ENCODE measurements at regions not wholly inside any gene's neighbourhood (a gene's known extent, or its start where the extent isn't known, plus 50 kb on each side); places are given as distances from the start of the nearest gene placed in this dataset.

GRCh38 chr6:85966828-85967227 is 324.1 kb upstream of the SYNCRIP start:
- Histone ChIP-seq H3K9me3 (ENCODE audit: low read length) (no peaks in the 10 kb centered on the region), H3K36me3 (ENCODE audit: insufficient read depth, low read length) (no peaks in the 10 kb centered on the region), H3K27me3 (ENCODE audit: insufficient read depth, low read length) (no peaks in the 10 kb centered on the region), H3K4me1 (ENCODE audit: insufficient read depth, low read length) (no peaks in the 10 kb centered on the region), H3K4me3 (ENCODE audit: low read length) (no peak overlapping the region), H2AFZ (ENCODE audit: low read depth, low read length) (no peak overlapping the region)

GRCh38 chr6:85961746-85962145 is 319.1 kb upstream of the SYNCRIP start:
- Histone ChIP-seq H3K4me3 (ENCODE audit: low read length) (no peak overlapping the region), H3K27me3 (ENCODE audit: insufficient read depth, low read length) (no peaks in the 10 kb centered on the region), H3K36me3 (ENCODE audit: insufficient read depth, low read length) (no peaks in the 10 kb centered on the region), H2AFZ (ENCODE audit: low read depth, low read length) (no peak overlapping the region), H3K9me3 (ENCODE audit: low read length) (no peaks in the 10 kb centered on the region), H3K4me1 (ENCODE audit: insufficient read depth, low read length) (no peaks in the 10 kb centered on the region)

- Histone ChIP-seq H3K9me3 (ENCODE audit: low read length) (no peaks in the 10 kb centered on the region), H3K4me3 (ENCODE audit: low read length) (no peak overlapping the region), H3K36me3 (ENCODE audit: insufficient read depth, low read length) (no peaks in the 10 kb centered on the region), H3K4me1 (ENCODE audit: insufficient read depth, low read length) (no peaks in the 10 kb centered on the region), H2AFZ (ENCODE audit: low read depth, low read length) (no peak overlapping the region), H3K27me3 (ENCODE audit: insufficient read depth, low read length) (no peaks in the 10 kb centered on the region)
Observed at GRCh38 chr6:85961125-85961524, 318.4 kb upstream of the SYNCRIP start.

- Histone ChIP-seq H3K9me3 (ENCODE audit: low read length) (no peaks in the 10 kb centered on the region), H3K27me3 (ENCODE audit: insufficient read depth, low read length) (no peaks in the 10 kb centered on the region), H3K36me3 (ENCODE audit: insufficient read depth, low read length) (no peaks in the 10 kb centered on the region)
Observed at GRCh38 chr6:85948481-85948880, 305.8 kb upstream of the SYNCRIP start.

GRCh38 chr6:85945459-85946185 is 302.9 kb upstream of the SYNCRIP start:
- no peaks in the 10 kb centered on the region for H3K4me1 ChIP-seq (ENCODE audit: insufficient read depth, low read length)
- H3K27me3 ChIP-seq (ENCODE audit: insufficient read depth, low read length) = no peaks in the 10 kb centered on the region
- H3K4me3 ChIP-seq (ENCODE audit: low read length) = no peak overlapping the region
- H3K9me3 ChIP-seq (ENCODE audit: low read length) = no peaks in the 10 kb centered on the region
- no peak overlapping the region for H2AFZ ChIP-seq (ENCODE audit: low read depth, low read length)
- H3K36me3 ChIP-seq (ENCODE audit: insufficient read depth, low read length) = no peaks in the 10 kb centered on the region

More at GRCh38 chr6:85948481-85948880, 305.8 kb upstream of the SYNCRIP start:
- Histone ChIP-seq H3K4me3 (ENCODE audit: low read length) (no peak overlapping the region), H3K4me1 (ENCODE audit: insufficient read depth, low read length) (no peaks in the 10 kb centered on the region), H2AFZ (ENCODE audit: low read depth, low read length) (no peak overlapping the region)

GRCh38 chr6:85944776-85945175 is 302.1 kb upstream of the SYNCRIP start:
- no peak overlapping the region for H3K4me3 ChIP-seq (ENCODE audit: low read length)
- H3K36me3 ChIP-seq (ENCODE audit: insufficient read depth, low read length) = no peaks in the 10 kb centered on the region
- no peak overlapping the region for H2AFZ ChIP-seq (ENCODE audit: low read depth, low read length)
- H3K4me1 ChIP-seq (ENCODE audit: insufficient read depth, low read length) = no peaks in the 10 kb centered on the region
- H3K27me3 ChIP-seq (ENCODE audit: insufficient read depth, low read length) = no peaks in the 10 kb centered on the region
- no peaks in the 10 kb centered on the region for H3K9me3 ChIP-seq (ENCODE audit: low read length)

GRCh38 chr6:85942844-85943243 is 300.2 kb upstream of the SYNCRIP start:
- H2AFZ ChIP-seq (ENCODE audit: low read depth, low read length) = no peak overlapping the region
- H3K4me1 ChIP-seq (ENCODE audit: insufficient read depth, low read length) = no peaks in the 10 kb centered on the region
- no peaks in the 10 kb centered on the region for H3K27me3 ChIP-seq (ENCODE audit: insufficient read depth, low read length)
- H3K9me3 ChIP-seq (ENCODE audit: low read length) = no peaks in the 10 kb centered on the region
- H3K4me3 ChIP-seq (ENCODE audit: low read length) = no peak overlapping the region
- H3K36me3 ChIP-seq (ENCODE audit: insufficient read depth, low read length) = no peaks in the 10 kb centered on the region

- H2AFZ ChIP-seq (ENCODE audit: low read depth, low read length) = no peak overlapping the region
- no peak overlapping the region for H3K4me3 ChIP-seq (ENCODE audit: low read length)
- no peaks in the 10 kb centered on the region for H3K27me3 ChIP-seq (ENCODE audit: insufficient read depth, low read length)
- no peaks in the 10 kb centered on the region for H3K4me1 ChIP-seq (ENCODE audit: insufficient read depth, low read length)
- no peaks in the 10 kb centered on the region for H3K36me3 ChIP-seq (ENCODE audit: insufficient read depth, low read length)
- H3K9me3 ChIP-seq (ENCODE audit: low read length) = no peaks in the 10 kb centered on the region
Observed at GRCh38 chr6:85936916-85937315, 294.2 kb upstream of the SYNCRIP start.

- H3K9me3 ChIP-seq (ENCODE audit: low read length) = no peaks in the 10 kb centered on the region
Observed at GRCh38 chr6:85923013-85923430, 280.3 kb upstream of the SYNCRIP start.

GRCh38 chr6:85920782-85921181 is 278.1 kb upstream of the SYNCRIP start:
- Histone ChIP-seq H3K27me3 (ENCODE audit: insufficient read depth, low read length) (no peaks in the 10 kb centered on the region), H3K9me3 (ENCODE audit: low read length) (no peaks in the 10 kb centered on the region), H3K36me3 (ENCODE audit: insufficient read depth, low read length) (no peaks in the 10 kb centered on the region), H3K4me3 (ENCODE audit: low read length) (no peak overlapping the region), H3K4me1 (ENCODE audit: insufficient read depth, low read length) (no peaks in the 10 kb centered on the region), H2AFZ (ENCODE audit: low read depth, low read length) (no peak overlapping the region)

More at GRCh38 chr6:85923013-85923430, 280.3 kb upstream of the SYNCRIP start:
- no peaks in the 10 kb centered on the region for H3K27me3 ChIP-seq (ENCODE audit: insufficient read depth, low read length)
- H2AFZ ChIP-seq (ENCODE audit: low read depth, low read length) = no peak overlapping the region
- no peaks in the 10 kb centered on the region for H3K4me1 ChIP-seq (ENCODE audit: insufficient read depth, low read length)
- H3K36me3 ChIP-seq (ENCODE audit: insufficient read depth, low read length) = no peaks in the 10 kb centered on the region
- no peak overlapping the region for H3K4me3 ChIP-seq (ENCODE audit: low read length)

GRCh38 chr6:85917522-85917921 is 274.8 kb upstream of the SYNCRIP start:
- H3K4me3 ChIP-seq (ENCODE audit: low read length) = no peak overlapping the region
- H3K4me1 ChIP-seq (ENCODE audit: insufficient read depth, low read length) = no peaks in the 10 kb centered on the region
- H2AFZ ChIP-seq (ENCODE audit: low read depth, low read length) = no peak overlapping the region
- no peaks in the 10 kb centered on the region for H3K27me3 ChIP-seq (ENCODE audit: insufficient read depth, low read length)
- H3K36me3 ChIP-seq (ENCODE audit: insufficient read depth, low read length) = no peaks in the 10 kb centered on the region
- H3K9me3 ChIP-seq (ENCODE audit: low read length) = no peaks in the 10 kb centered on the region

- Histone ChIP-seq H3K36me3 (ENCODE audit: insufficient read depth, low read length) (no peaks in the 10 kb centered on the region), H3K4me1 (ENCODE audit: insufficient read depth, low read length) (no peaks in the 10 kb centered on the region), H2AFZ (ENCODE audit: low read depth, low read length) (no peak overlapping the region), H3K27me3 (ENCODE audit: insufficient read depth, low read length) (no peaks in the 10 kb centered on the region), H3K4me3 (ENCODE audit: low read length) (no peak overlapping the region), H3K9me3 (ENCODE audit: low read length) (no peaks in the 10 kb centered on the region)
Observed at GRCh38 chr6:85913001-85913400, 270.3 kb upstream of the SYNCRIP start.

- Histone ChIP-seq H3K4me1 (ENCODE audit: insufficient read depth, low read length) (no peaks in the 10 kb centered on the region), H3K27me3 (ENCODE audit: insufficient read depth, low read length) (no peaks in the 10 kb centered on the region)
Observed at GRCh38 chr6:85912582-85912981, 269.9 kb upstream of the SYNCRIP start.

GRCh38 chr6:85911067-85911466 is 268.4 kb upstream of the SYNCRIP start:
- no peak overlapping the region for H2AFZ ChIP-seq (ENCODE audit: low read depth, low read length)
- no peaks in the 10 kb centered on the region for H3K9me3 ChIP-seq (ENCODE audit: low read length)
- no peaks in the 10 kb centered on the region for H3K27me3 ChIP-seq (ENCODE audit: insufficient read depth, low read length)
- H3K4me1 ChIP-seq (ENCODE audit: insufficient read depth, low read length) = no peaks in the 10 kb centered on the region
- H3K36me3 ChIP-seq (ENCODE audit: insufficient read depth, low read length) = no peaks in the 10 kb centered on the region
- H3K4me3 ChIP-seq (ENCODE audit: low read length) = no peak overlapping the region

More at GRCh38 chr6:85912582-85912981, 269.9 kb upstream of the SYNCRIP start:
- no peak overlapping the region for H3K4me3 ChIP-seq (ENCODE audit: low read length)
- H2AFZ ChIP-seq (ENCODE audit: low read depth, low read length) = no peak overlapping the region
- H3K9me3 ChIP-seq (ENCODE audit: low read length) = no peaks in the 10 kb centered on the region
- H3K36me3 ChIP-seq (ENCODE audit: insufficient read depth, low read length) = no peaks in the 10 kb centered on the region

All from neuron (in vitro differentiated cells).